ENCODE measurements at regions not wholly inside any gene's neighbourhood (a gene's known extent, or its start where the extent isn't known, plus 50 kb on each side); places are given as distances from the start of the nearest gene placed in this dataset.

DNA sequence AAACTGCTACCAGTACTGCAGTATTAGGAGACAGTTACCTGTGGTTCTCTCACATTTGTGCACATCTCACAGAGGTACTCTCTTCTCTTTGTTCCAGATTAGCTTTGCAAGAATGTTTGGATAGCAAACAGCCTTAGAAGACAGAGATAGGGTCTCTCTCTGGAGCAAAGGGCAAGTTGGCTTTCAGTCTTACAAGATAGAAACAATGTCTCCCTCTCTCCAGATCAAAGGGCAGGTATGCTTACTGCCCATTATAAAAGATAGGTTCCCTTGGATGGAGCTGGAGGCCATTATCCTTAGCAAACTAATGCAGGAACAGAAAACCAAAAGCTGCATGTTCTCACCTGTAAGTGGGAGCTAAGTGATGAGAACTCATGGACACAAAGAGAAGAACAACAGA lies 50.2 kb upstream of the KIT start:
- Histone ChIP-seq H2AK5ac (ENCODE audit: low read length) (no peak overlapping the region), H2BK120ac (ENCODE audit: low read depth, low read length) (no peak overlapping the region), H4K8ac (ENCODE audit: low read depth, low read length) (no peak overlapping the region), H3K27ac (ENCODE audit: low read depth, low read length) (no peak overlapping the region), H3K56ac (ENCODE audit: low read length) (no peak overlapping the region), H3K4ac (ENCODE audit: low read depth, low read length) (no peak overlapping the region), H3K36me3 (ENCODE audit: control insufficient read depth, insufficient read depth, low read length) (no peaks in the 10 kb centered on the region), H3K4me3 (ENCODE audit: low read length) (no peak overlapping the region), H3K23ac (ENCODE audit: low read length) (no peak overlapping the region), H2BK15ac (replicated peaks; ENCODE audit: low read depth) (no peak overlapping the region), H3K79me2 (ENCODE audit: control insufficient read depth, insufficient read depth, low read length) (no peaks in the 10 kb centered on the region), H3K18ac (ENCODE audit: low read length) (no peak overlapping the region), H3K27me3 (ENCODE audit: insufficient read depth, low read length, poor library complexity) (no peaks in the 10 kb centered on the region), H3K79me1 (ENCODE audit: low read length) (no peaks in the 10 kb centered on the region), H3K4me1 (ENCODE audit: control insufficient read depth, low read depth, low read length) (no peaks in the 10 kb centered on the region), H4K5ac (ENCODE audit: low read length) (no peak overlapping the region), H3K9ac (ENCODE audit: low read length) (no peak overlapping the region), H3K4me2 (ENCODE audit: low read length) (no peak overlapping the region), H2BK5ac (ENCODE audit: low read length) (no peak overlapping the region)
- DNase-seq = no peak
